Nephron (organoid): ENCODE measurements at regions not wholly inside any gene's neighbourhood (a gene's known extent, or its start where the extent isn't known, plus 50 kb on each side); places are given as distances from the start of the nearest gene placed in this dataset.

Experiments used
- H3K27ac Mint-ChIP-seq, 3 experiments: 2 replicates each; pipeline ENCODE4 v1.8.0; 2020; ENCODE audit warnings: mixed read lengths in 3 of 3, mild to moderate bottlenecking in 2 of 3, moderate library complexity in 1 of 3
- H3K27me3 Mint-ChIP-seq: 2 replicates; pipeline ENCODE4 v1.8.0; 2021; ENCODE audit warnings: low read depth, mild to moderate bottlenecking, moderate library complexity, mixed read lengths
- H3K36me3 Mint-ChIP-seq: 2 replicates; pipeline ENCODE4 v1.8.0; 2020; ENCODE audit warnings: low read depth, mixed read lengths
- H3K4me1 Mint-ChIP-seq: 2 replicates; pipeline ENCODE4 v1.8.0; 2020; ENCODE audit warnings: mixed read lengths
- H3K4me3 Mint-ChIP-seq, 3 experiments: 2 replicates each; pipeline ENCODE4 v1.8.0; 2020; ENCODE audit warnings: mild to moderate bottlenecking in 3 of 3, mixed read lengths in 3 of 3, moderate library complexity in 2 of 3
- H3K9me3 Mint-ChIP-seq: 2 replicates; pipeline ENCODE4 v1.8.0; 2020; ENCODE audit warnings: mixed read lengths
- TF ChIP-seq, protein P1 (sequence below), 3 experiments: fragments of 200-600 bp; sonication (generic); IDR thresholded peaks; one replicate each; pipeline ENCODE4 v1.5.0; 2021; ENCODE audit warnings: antibody characterized with exemption in 3 of 3; ENCODE audit not compliant: unreplicated experiment in 3 of 3

DNA sequence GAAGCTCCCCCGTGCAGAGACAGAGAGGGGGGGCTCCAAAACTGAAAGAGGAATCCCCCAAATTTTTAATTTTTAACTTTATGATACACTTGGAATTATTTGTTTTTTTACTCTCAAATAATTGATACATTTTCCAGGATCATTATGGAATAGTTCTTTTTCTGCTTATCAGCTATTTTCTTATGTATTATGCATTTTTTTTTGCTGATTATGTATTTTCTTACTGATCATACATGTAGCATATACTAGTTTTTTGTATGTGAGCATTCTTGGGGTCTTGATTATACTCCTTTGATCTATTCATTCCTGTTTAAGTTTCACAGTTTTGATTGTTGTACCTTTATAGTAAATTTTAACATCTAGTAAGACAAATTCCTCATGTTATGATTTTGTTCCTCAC, 55.5 kb upstream of the LDHB start:
- H3K9me3 Mint-ChIP-seq: no peaks in the 10 kb centered on the region
- peaks cover 42% of the 10 kb centered on the region for H3K4me1 Mint-ChIP-seq
- TF ChIP-seq, protein P1, sequence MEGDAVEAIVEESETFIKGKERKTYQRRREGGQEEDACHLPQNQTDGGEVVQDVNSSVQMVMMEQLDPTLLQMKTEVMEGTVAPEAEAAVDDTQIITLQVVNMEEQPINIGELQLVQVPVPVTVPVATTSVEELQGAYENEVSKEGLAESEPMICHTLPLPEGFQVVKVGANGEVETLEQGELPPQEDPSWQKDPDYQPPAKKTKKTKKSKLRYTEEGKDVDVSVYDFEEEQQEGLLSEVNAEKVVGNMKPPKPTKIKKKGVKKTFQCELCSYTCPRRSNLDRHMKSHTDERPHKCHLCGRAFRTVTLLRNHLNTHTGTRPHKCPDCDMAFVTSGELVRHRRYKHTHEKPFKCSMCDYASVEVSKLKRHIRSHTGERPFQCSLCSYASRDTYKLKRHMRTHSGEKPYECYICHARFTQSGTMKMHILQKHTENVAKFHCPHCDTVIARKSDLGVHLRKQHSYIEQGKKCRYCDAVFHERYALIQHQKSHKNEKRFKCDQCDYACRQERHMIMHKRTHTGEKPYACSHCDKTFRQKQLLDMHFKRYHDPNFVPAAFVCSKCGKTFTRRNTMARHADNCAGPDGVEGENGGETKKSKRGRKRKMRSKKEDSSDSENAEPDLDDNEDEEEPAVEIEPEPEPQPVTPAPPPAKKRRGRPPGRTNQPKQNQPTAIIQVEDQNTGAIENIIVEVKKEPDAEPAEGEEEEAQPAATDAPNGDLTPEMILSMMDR (IDR thresholded peaks at IDR 0.05; ENCODE audit: unreplicated experiment in 3 of 3): no peak
- H3K27ac Mint-ChIP-seq: peak overlapping the region; percentile 51 to 82 (median 55)
- no peaks in the 10 kb centered on the region for H3K27me3 Mint-ChIP-seq
- no peaks in the 10 kb centered on the region for H3K36me3 Mint-ChIP-seq
- no peak overlapping the region for H3K4me3 Mint-ChIP-seq

DNA sequence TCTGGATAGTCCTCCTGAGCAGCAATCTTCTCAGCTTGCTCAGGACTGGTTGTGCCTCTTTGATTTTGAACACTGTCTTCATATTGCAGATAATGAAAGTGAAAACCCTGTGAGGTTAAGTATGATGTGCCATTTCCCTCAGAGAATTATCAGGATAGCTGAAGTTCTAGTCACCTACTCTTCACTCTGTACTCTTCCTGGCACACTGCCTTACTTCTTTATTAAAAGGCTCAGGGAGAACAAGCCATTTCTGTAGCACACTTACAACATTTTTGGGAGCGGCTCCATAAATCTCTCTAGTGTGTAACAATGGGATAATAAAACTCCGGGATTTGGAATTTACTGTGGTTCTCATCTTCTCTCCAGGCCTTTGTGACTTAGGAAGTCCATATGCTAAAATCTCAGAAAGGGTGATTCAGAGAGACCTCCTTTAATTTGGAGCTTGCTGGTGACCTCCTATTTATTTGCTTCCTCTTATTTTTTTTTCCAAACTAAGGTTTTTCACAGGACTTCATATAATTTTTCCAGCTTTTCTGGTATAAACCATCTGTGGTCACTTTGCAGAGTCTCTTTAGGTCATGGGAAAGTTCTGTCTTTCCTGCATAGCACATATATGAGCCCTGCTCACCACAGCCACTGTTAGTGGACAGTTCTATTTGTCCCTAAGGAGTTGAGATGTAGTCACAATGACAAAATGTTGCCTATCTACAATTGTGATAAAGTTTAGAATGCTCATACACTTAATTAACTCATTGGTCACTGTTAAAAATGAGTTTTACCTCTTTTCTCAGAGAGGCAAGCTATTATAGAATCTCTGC, 53.5 kb upstream of the LDHB start:
- Mint-ChIP-seq H3K36me3 (no peaks in the 10 kb centered on the region), H3K4me3 (no peak overlapping the region), H3K27ac (peak overlapping the region; percentile 84 to 95 (median 86)), H3K9me3 (peaks cover 3% of the 10 kb centered on the region), H3K4me1 (peaks cover 30% of the 10 kb centered on the region), H3K27me3 (no peaks in the 10 kb centered on the region)
- TF ChIP-seq, protein P1 (IDR thresholded peaks at IDR 0.05; ENCODE audit: unreplicated experiment in 3 of 3): no peak
